Mucosa of gallbladder (tissue), 1 donor: ENCODE measurements at regions not wholly inside any gene's neighbourhood (a gene's known extent, or its start where the extent isn't known, plus 50 kb on each side); places are given as distances from the start of the nearest gene placed in this dataset.

ENCODE experiments used
- DNase-seq: peaks from one replicate; pipeline ENCODE4 v3.0.0-alpha.2; 2020; ENCODE audit warnings: low spot score
- donor health status: DM: no; HTN: no; CAD: no.

DNA sequence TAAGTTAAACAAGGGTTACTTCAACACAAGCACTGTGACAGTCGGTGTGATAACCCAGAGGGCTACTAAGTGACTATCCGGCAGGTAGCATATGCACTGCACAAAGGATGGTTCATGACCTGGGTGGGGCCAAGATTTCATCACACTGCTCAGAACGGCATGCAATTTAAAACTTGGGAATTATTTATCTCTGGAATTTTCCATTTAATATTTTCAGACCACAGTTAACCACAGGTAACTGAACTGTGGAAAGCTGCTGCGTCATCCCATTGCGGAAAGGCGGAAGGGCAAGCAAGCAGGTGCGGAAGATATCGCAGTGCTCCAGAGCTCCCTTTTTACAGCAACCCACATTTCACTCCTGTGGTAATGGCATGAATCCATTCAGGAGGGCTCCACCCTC is 540.8 kb downstream of the INSC start:
- peak; percentile 53 for DNase-seq

- DNase-seq, result peak; percentile 1
Measured at GRCh38 chr11:15657264-15657663, 542.5 kb downstream of the INSC start.

- no peak for DNase-seq
Measured at GRCh38 chr11:15660496-15660895, 545.8 kb downstream of the INSC start.

GRCh38 chr11:15662285-15662684 is 547.6 kb downstream of the INSC start:
- DNase-seq, result peak; percentile 2

GRCh38 chr11:15663777-15664218 is 549.1 kb downstream of the INSC start:
- DNase-seq, result peak; percentile 59

GRCh38 chr11:15665368-15665871 is 550.7 kb downstream of the INSC start:
- peak; percentile 20 for DNase-seq

GRCh38 chr11:15667127-15667725 is 552.5 kb downstream of the INSC start:
- peak; percentile 6 for DNase-seq

DNA sequence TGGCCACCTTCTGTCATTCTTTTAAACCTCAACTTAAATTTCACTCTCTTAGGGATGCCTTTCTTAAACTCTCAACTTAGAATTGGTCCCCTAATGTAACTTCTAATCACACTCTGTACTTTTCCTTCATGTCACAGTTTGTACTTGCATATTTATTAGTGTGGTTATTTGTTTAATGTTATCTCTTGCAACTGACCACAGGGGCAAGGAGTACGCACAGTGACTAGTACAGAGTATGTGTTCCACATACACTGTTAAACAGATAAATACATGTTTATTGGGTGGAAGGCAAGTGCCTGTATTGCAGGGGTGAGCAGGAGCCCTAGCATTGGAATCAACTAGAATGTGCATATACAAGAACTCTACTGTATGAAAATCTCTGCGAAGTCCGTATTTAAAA is 554.0 kb downstream of the INSC start:
- peak; percentile 7 for DNase-seq

GRCh38 chr11:15670520-15671070 is 555.9 kb downstream of the INSC start:
- peak; percentile 4 for DNase-seq

- DNase-seq, result peak; percentile 2
Measured at GRCh38 chr11:15671216-15671615, 556.5 kb downstream of the INSC start.

- peak; percentile 2 for DNase-seq
Measured at GRCh38 chr11:15672825-15673224, 558.1 kb downstream of the INSC start.

GRCh38 chr11:15673408-15673831 is 558.7 kb downstream of the INSC start:
- peak; percentile 10 for DNase-seq

GRCh38 chr11:15674756-15675155 is 560.0 kb downstream of the INSC start:
- DNase-seq, result peak; percentile 3

DNA sequence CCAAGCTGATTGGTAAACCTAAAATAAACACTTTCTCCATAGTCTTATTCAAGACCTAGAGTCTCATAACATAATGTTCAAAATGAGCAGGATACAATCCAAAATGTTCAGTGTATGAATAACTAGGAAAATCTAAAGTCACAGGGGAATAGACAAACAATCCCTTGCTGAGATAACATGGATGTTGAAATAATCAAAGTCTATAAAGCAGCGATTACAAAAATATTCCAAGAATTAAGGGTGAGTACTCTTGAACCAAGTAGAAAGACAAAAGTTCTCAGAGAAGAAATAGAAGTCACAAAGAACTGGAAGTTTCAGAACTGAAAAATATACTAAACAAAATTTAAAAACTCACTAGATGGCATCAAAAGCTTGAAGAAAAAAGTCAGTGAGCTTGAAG is 561.0 kb downstream of the INSC start:
- no peak for DNase-seq

- DNase-seq, result no peak
Measured at GRCh38 chr11:15677181-15677580, 562.5 kb downstream of the INSC start.

DNA sequence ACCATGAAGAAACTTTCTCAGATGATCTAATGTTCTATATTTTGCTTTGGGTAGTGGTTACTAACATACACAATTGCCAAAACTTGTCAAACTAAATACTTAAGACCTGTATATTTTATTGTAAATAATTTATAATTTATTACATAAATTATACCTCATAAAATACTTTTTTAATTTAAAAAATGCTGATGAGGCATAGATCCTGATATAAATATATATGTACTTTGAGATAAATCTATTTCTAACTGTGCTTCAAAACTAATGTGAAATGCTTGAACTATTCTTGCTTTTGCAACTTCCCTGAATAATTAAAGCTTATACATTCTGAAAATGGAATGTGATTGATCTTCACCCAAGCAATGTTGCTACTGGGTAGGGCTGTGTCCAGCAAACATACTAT is 568.8 kb downstream of the INSC start:
- no peak for DNase-seq

- no peak for DNase-seq
Measured at GRCh38 chr11:15685306-15685705, 570.6 kb downstream of the INSC start.

DNA sequence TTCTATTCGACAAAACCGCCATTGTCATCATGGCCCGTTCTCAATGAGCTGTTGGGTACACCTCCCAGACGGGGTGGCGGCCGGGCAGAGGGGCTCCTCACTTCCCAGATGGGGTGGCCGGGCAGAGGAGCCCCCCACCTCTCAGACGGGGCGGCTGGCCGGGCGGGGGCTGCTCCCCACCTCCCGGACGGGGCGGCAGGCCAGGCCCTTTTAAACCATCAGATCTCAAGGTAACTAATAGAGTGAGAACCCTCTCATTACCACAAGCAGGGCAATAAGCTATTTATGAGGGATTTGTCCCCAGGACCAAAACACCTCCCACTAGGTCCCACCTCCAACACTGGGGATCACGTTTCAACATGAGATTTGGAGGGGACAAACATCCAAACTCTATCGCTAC is 571.5 kb downstream of the INSC start:
- peak; percentile 6 for DNase-seq

- no peak for DNase-seq
Measured at GRCh38 chr11:15687342-15687741, 572.6 kb downstream of the INSC start.

- DNase-seq, result no peak
Measured at GRCh38 chr11:15688351-15688792, 573.6 kb downstream of the INSC start.

DNA sequence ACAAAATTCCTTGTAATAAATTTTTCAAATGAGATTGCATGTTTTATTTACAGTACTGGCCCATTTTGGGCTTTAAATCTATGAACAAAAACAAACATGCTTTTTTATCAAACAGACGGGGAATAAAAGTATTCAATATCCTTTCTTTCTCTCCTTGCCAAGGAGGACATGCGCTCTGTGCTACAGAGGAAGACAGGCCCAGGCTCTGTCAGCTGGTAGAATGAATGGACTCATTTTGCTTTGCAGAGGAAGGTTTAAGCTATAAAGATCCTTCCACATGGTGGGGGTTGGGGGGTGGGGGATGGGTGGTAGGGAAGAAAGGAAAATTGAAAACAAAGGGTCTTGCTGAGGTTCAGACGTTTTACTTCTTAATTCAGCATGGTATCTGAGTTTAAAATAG is 575.6 kb downstream of the INSC start:
- no peak for DNase-seq

DNA sequence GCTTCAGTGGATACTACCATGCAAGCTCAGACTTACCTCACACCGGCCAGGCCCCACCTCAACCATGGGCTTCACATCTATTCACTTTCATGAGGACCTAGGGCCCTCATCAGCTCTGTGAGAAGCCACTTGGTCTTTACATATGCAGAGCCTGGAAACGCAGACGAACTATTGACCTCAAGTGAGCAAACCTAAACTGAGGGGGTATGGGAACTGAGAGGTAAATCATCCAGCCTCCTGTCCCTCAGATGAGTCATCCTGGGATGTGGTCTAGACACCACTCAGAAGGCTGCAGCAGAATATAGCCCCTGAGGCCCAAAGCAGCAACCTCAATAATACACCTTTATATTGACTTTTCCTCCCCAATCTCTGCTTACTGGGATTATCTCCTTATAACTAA is 578.0 kb downstream of the INSC start:
- DNase-seq, result no peak

DNA sequence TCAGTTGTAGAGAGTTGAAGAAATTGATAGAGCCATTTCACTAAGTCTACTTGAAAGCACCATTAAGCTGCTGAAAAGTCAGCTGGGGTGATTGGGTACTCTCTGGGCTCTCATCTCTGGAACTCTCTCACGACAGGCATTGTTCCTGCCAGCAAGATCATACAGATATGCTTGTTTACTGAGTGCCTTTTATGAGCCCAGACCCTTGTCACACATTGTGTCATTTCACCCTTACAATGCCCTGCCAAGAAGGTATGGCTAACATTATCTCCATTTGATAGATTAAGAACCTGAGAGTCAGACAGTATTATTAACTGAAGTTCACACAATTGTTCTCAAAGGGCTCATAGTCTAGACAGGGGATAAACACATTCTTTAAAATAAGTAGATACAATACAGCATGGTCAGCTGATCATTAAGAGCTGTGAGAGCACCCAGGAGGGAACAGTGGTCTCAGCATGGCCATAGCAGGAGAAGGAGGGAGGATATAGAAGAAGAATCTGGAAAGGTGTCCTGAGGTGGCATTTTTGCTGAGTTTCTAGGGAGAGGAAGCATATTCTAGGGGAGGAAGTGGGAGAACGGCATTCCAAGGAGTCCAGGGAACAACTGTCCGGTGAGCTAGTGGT is 580.5 kb downstream of the INSC start:
- no peak for DNase-seq
